Liver (tissue), 8 donors: ENCODE measurements at regions not wholly inside any gene's neighbourhood (a gene's known extent, or its start where the extent isn't known, plus 50 kb on each side); places are given as distances from the start of the nearest gene placed in this dataset.

ENCODE experiments used
- DNase-seq: peaks from one replicate; pipeline ENCODE4 v3.0.0-alpha.2; 2017; ENCODE audit warnings: low spot score
- H3K27ac ChIP-seq, 2 donors: one replicate each; pipeline ENCODE4 v1.7.0; 2013; ENCODE audit warnings: inconsistent platforms in 2 of 2, low read length in 2 of 2, control low read depth in 1 of 2, low read depth in 1 of 2, mild to moderate bottlenecking in 1 of 2
- H3K27me3 ChIP-seq, 4 donors: one replicate each; pipeline versions ENCODE4 v1.6.1 to v1.7.0; 2013; ENCODE audit warnings: low read length in 3 of 4, inconsistent platforms in 1 of 4, mild to moderate bottlenecking in 1 of 4, moderate library complexity in 1 of 4; ENCODE audit not compliant: control insufficient read depth in 4 of 4, insufficient read depth in 4 of 4
- H3K36me3 ChIP-seq, 4 donors: one replicate each; pipeline versions ENCODE4 v1.6.1 to v1.7.0; 2013; ENCODE audit warnings: low read length in 3 of 4, mild to moderate bottlenecking in 3 of 4, low read depth in 1 of 4, moderate library complexity in 1 of 4; ENCODE audit not compliant: control insufficient read depth in 4 of 4, insufficient read depth in 3 of 4
- H3K4me1 ChIP-seq, 4 donors: one replicate each; pipeline versions ENCODE4 v1.6.1 to v1.7.0; 2013; ENCODE audit warnings: low read length in 3 of 4, mild to moderate bottlenecking in 3 of 4, moderate library complexity in 1 of 4; ENCODE audit not compliant: control insufficient read depth in 4 of 4, insufficient read depth in 4 of 4
- H3K4me3 ChIP-seq, 3 donors: one replicate each; pipeline versions ENCODE4 v1.6.1 to v1.7.0; 2013; ENCODE audit warnings: low read length in 3 of 3, control low read depth in 1 of 3, low read depth in 1 of 3, mild to moderate bottlenecking in 1 of 3
- H3K9ac ChIP-seq, 2 donors: one replicate each; pipeline ENCODE4 v1.7.0; 2013; ENCODE audit warnings: low read length in 2 of 2, mild to moderate bottlenecking in 2 of 2, moderate library complexity in 2 of 2, control low read depth in 1 of 2, low read depth in 1 of 2
- H3K9me3 ChIP-seq, 4 donors: one replicate each; pipeline versions ENCODE4 v1.6.1 to v1.7.0; 2013; ENCODE audit warnings: low read length in 3 of 4; ENCODE audit not compliant: control insufficient read depth in 4 of 4
- EGR1 ChIP-seq, 2 donors: IDR thresholded peaks; 2 replicates each; pipeline ENCODE4 v1.6.1; 2016 to 2018; ENCODE audit warnings: antibody characterized with exemption in 2 of 2, low read depth in 2 of 2
- FOXA1 ChIP-seq: IDR thresholded peaks from 2 replicates; pipeline ENCODE4 v1.6.1; 2016; ENCODE audit warnings: antibody characterized with exemption
- FOXA2 ChIP-seq: IDR thresholded peaks from 2 replicates; pipeline ENCODE4 v1.6.1; 2016; ENCODE audit warnings: antibody characterized with exemption
- GABPA ChIP-seq, 2 donors: IDR thresholded peaks in 1 of 2; conservative IDR thresholded peaks in 1 of 2; 2 replicates each; pipeline ENCODE4 v1.6.1; 2016; ENCODE audit warnings: antibody characterized with exemption in 2 of 2, mild to moderate bottlenecking in 1 of 2, moderate library complexity in 1 of 2
- HNF4A ChIP-seq, 2 donors: conservative IDR thresholded peaks; 2 replicates each; pipeline ENCODE4 v1.6.1; 2016; ENCODE audit warnings: antibody characterized with exemption in 2 of 2, mild to moderate bottlenecking in 2 of 2
- HNF4G ChIP-seq: IDR thresholded peaks from 2 replicates; pipeline ENCODE4 v1.6.1; 2016; ENCODE audit warnings: antibody characterized with exemption
- JUND ChIP-seq, 2 donors: IDR thresholded peaks; 2 replicates each; pipeline ENCODE4 v1.6.1; 2016; ENCODE audit warnings: antibody characterized with exemption in 2 of 2
- NR2F2 ChIP-seq: IDR thresholded peaks from 2 replicates; pipeline ENCODE4 v1.6.1; 2016; ENCODE audit warnings: antibody characterized with exemption
- RAD21 ChIP-seq, 2 donors: IDR thresholded peaks; 2 replicates each; pipeline ENCODE4 v1.6.1; 2016; ENCODE audit warnings: antibody characterized with exemption in 2 of 2, mild to moderate bottlenecking in 2 of 2
- RXRA ChIP-seq, 2 donors: IDR thresholded peaks; 2 replicates each; pipeline ENCODE4 v1.6.1; 2017 to 2018; ENCODE audit warnings: antibody characterized with exemption in 2 of 2, mild to moderate bottlenecking in 1 of 2
- SP1 ChIP-seq: IDR thresholded peaks from 2 replicates; pipeline ENCODE4 v1.6.1; 2018; ENCODE audit warnings: antibody characterized with exemption, mild to moderate bottlenecking
- TAF1 ChIP-seq: conservative IDR thresholded peaks from 2 replicates; pipeline ENCODE4 v1.6.1; 2016; ENCODE audit warnings: antibody characterized with exemption, mild to moderate bottlenecking
- YY1 ChIP-seq: IDR thresholded peaks from 2 replicates; pipeline ENCODE4 v1.6.1; 2016; ENCODE audit warnings: antibody characterized with exemption, mild to moderate bottlenecking
- WGBS: extraction: QIAGEN DNeasy Blood & Tissue Kit; methylation state at CpG from one replicate; pipeline ENCODE4 v1.1.7; 2013; 5-methylcytosine and 5-hydroxymethylcytosine counted together
- TF ChIP-seq, protein P1 (sequence below): IDR thresholded peaks from 2 replicates; pipeline ENCODE4 v1.6.1; 2016; ENCODE audit warnings: antibody characterized with exemption
- TF ChIP-seq, protein P2 (sequence below): IDR thresholded peaks from 2 replicates; pipeline ENCODE4 v1.6.1; 2016; ENCODE audit warnings: antibody characterized with exemption
- TF ChIP-seq, protein P3 (sequence below): fragments of 150-350 bp; IDR thresholded peaks from 2 replicates; pipeline ENCODE4 v1.5.1; 2017; ENCODE audit warnings: improper control_type of control experiment, low read depth, low read length; ENCODE audit not compliant: missing input control
- TF ChIP-seq, protein P4 (sequence below): IDR thresholded peaks from 2 replicates; pipeline ENCODE4 v1.6.1; 2016; ENCODE audit warnings: antibody characterized with exemption, mild to moderate bottlenecking
- donor health status: healthy.
- donor health status: healthy.
- donor health status: healthy.
- donor health status: healthy.
- donor health status: healthy.

DNA sequence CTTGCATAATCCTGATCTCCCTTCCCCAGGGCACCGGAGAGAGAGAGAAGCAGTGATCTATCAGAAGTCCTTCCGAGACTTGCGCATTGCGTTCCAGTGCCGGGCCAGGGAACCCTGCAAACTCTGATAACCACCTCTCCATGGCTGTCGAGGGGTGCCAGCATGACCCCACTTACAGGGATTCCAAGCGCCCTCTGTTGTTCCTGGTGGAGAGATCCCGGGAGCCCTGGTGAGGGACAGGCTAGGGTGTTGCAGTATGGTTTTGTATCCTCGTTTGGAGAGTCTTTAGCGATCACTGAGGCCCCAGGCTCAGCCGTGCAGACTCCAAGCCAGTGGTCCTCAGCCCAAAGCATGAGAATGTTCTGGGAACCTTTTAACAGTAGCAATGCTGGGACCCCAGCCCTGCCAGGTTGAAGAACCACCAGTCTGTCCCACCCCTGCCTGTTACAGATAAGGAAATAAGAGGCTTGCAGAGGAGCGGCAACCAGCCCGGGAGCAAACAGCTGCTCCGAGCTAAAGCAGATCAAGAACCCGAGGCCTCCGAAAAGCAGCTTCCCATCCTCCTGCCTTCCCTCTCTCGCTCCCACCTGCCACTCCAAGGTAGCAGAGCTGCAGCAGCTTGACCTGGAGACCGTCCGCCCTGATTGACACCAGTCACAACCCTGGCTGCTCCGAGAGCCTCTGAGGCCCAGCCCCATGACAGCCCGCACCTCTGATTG, 150.3 kb upstream of the RPL38 start:
- no peak overlapping the region for H3K27ac ChIP-seq
- H3K4me3 ChIP-seq: no peak overlapping the region
- WGBS: 41% methylated on average over 21 of the region's 21 CpGs
- no peak for DNase-seq
- H3K9me3 ChIP-seq: peaks cover 0 to 5% (median 0%) of the 10 kb centered on the region in 4 donors
- no peaks in the 10 kb centered on the region for H3K4me1 ChIP-seq
- TF ChIP-seq YY1: no peak
- no peak overlapping the region for H3K9ac ChIP-seq
- H3K27me3 ChIP-seq: peaks cover 0 to 19% (median 3%) of the 10 kb centered on the region in 4 donors
- H3K36me3 ChIP-seq: no peaks in the 10 kb centered on the region

DNA sequence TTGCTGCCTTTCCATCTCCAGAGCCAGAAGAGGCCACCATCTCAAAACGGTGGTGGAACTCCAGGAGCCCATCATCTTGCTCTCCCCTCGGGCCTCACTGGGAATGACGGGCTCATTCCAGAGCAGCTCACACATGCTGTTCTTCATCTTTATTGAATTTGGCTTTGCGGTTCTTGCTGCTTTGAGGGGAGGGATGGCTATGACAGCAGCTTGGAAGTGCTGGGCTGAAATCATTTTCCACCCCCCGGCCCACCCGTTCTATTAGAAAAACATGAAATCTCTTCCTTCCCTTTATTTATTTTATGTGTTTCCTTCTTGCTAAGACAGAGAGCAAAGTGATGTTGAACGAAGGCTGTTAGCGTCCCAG, 149.8 kb upstream of the RPL38 start:
- no peak overlapping the region for H3K27ac ChIP-seq
- peaks cover 0 to 5% (median 0%) of the 10 kb centered on the region in 4 donors for H3K9me3 ChIP-seq
- DNase-seq: no peak
- WGBS: 58% methylated on average over 8 of the region's 8 CpGs
- TF ChIP-seq, protein P1, sequence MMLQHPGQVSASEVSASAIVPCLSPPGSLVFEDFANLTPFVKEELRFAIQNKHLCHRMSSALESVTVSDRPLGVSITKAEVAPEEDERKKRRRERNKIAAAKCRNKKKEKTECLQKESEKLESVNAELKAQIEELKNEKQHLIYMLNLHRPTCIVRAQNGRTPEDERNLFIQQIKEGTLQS: no peak
- no peak for TF ChIP-seq EGR1 (IDR thresholded peaks at IDR 0.05; ENCODE audit: low read depth in 2 of 2)
- TF ChIP-seq RAD21 (IDR thresholded peaks at IDR 0.05): no peak
- no peak for TF ChIP-seq SP1
- TF ChIP-seq JUND (IDR thresholded peaks at IDR 0.05): no peak
- no peak for TF ChIP-seq RXRA (IDR thresholded peaks at IDR 0.05)
- TF ChIP-seq, protein P2, sequence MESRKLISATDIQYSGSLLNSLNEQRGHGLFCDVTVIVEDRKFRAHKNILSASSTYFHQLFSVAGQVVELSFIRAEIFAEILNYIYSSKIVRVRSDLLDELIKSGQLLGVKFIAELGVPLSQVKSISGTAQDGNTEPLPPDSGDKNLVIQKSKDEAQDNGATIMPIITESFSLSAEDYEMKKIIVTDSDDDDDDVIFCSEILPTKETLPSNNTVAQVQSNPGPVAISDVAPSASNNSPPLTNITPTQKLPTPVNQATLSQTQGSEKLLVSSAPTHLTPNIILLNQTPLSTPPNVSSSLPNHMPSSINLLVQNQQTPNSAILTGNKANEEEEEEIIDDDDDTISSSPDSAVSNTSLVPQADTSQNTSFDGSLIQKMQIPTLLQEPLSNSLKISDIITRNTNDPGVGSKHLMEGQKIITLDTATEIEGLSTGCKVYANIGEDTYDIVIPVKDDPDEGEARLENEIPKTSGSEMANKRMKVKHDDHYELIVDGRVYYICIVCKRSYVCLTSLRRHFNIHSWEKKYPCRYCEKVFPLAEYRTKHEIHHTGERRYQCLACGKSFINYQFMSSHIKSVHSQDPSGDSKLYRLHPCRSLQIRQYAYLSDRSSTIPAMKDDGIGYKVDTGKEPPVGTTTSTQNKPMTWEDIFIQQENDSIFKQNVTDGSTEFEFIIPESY: no peak
- TF ChIP-seq, protein P3, sequence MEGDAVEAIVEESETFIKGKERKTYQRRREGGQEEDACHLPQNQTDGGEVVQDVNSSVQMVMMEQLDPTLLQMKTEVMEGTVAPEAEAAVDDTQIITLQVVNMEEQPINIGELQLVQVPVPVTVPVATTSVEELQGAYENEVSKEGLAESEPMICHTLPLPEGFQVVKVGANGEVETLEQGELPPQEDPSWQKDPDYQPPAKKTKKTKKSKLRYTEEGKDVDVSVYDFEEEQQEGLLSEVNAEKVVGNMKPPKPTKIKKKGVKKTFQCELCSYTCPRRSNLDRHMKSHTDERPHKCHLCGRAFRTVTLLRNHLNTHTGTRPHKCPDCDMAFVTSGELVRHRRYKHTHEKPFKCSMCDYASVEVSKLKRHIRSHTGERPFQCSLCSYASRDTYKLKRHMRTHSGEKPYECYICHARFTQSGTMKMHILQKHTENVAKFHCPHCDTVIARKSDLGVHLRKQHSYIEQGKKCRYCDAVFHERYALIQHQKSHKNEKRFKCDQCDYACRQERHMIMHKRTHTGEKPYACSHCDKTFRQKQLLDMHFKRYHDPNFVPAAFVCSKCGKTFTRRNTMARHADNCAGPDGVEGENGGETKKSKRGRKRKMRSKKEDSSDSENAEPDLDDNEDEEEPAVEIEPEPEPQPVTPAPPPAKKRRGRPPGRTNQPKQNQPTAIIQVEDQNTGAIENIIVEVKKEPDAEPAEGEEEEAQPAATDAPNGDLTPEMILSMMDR: no peak
- H3K9ac ChIP-seq: no peak overlapping the region
- peaks cover 0 to 19% (median 3%) of the 10 kb centered on the region in 4 donors for H3K27me3 ChIP-seq
- no peak overlapping the region for H3K4me3 ChIP-seq
- no peaks in the 10 kb centered on the region for H3K4me1 ChIP-seq
- no peaks in the 10 kb centered on the region for H3K36me3 ChIP-seq

DNA sequence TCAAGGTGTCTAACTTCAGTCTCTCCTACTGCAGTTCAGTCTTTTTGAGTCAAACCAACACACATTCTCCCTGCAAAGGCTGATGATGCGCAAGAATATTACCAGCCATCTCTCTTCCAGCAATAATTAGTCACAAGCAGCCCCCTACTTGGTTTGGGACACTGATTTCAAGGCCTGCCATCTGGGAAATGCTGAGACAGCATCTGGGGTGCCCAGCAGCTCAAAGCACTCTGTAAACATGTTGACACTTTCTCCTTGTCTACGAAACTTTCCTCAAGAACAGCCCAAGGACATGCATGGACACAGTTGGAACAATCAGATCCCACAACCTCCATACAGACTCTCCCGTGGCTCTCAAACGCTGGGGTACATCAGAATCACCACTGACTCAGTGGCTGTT, 149.2 kb upstream of the RPL38 start:
- Histone ChIP-seq H3K4me1 (no peaks in the 10 kb centered on the region), H3K9me3 (peaks cover 0 to 5% (median 0%) of the 10 kb centered on the region in 4 donors), H3K9ac (no peak overlapping the region), H3K27ac (no peak overlapping the region), H3K27me3 (peaks cover 0 to 19% (median 3%) of the 10 kb centered on the region in 4 donors), H3K36me3 (no peaks in the 10 kb centered on the region), H3K4me3 (no peak overlapping the region)
- no peak for DNase-seq
- 62% methylated on average over 4 of the region's 4 CpGs for WGBS
- no peak for TF ChIP-seq NR2F2
- TF ChIP-seq, protein P4, sequence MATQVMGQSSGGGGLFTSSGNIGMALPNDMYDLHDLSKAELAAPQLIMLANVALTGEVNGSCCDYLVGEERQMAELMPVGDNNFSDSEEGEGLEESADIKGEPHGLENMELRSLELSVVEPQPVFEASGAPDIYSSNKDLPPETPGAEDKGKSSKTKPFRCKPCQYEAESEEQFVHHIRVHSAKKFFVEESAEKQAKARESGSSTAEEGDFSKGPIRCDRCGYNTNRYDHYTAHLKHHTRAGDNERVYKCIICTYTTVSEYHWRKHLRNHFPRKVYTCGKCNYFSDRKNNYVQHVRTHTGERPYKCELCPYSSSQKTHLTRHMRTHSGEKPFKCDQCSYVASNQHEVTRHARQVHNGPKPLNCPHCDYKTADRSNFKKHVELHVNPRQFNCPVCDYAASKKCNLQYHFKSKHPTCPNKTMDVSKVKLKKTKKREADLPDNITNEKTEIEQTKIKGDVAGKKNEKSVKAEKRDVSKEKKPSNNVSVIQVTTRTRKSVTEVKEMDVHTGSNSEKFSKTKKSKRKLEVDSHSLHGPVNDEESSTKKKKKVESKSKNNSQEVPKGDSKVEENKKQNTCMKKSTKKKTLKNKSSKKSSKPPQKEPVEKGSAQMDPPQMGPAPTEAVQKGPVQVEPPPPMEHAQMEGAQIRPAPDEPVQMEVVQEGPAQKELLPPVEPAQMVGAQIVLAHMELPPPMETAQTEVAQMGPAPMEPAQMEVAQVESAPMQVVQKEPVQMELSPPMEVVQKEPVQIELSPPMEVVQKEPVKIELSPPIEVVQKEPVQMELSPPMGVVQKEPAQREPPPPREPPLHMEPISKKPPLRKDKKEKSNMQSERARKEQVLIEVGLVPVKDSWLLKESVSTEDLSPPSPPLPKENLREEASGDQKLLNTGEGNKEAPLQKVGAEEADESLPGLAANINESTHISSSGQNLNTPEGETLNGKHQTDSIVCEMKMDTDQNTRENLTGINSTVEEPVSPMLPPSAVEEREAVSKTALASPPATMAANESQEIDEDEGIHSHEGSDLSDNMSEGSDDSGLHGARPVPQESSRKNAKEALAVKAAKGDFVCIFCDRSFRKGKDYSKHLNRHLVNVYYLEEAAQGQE: no peak
- no peak for TF ChIP-seq GABPA (IDR thresholded peaks at IDR 0.05 in 1 of 2, conservative IDR thresholded peaks at IDR 0.05 in 1 of 2)
- TF ChIP-seq SP1: no peak
- TF ChIP-seq HNF4A (conservative IDR thresholded peaks at IDR 0.05): no peak
- TF ChIP-seq JUND (IDR thresholded peaks at IDR 0.05): no peak
- no peak for TF ChIP-seq HNF4G
- TF ChIP-seq, protein P1: no peak
- no peak for TF ChIP-seq FOXA2
- TF ChIP-seq YY1: no peak
- TF ChIP-seq FOXA1: no peak
- TF ChIP-seq, protein P3: no peak
- no peak for TF ChIP-seq TAF1
- TF ChIP-seq EGR1 (IDR thresholded peaks at IDR 0.05; ENCODE audit: low read depth in 2 of 2): no peak
- TF ChIP-seq RAD21 (IDR thresholded peaks at IDR 0.05): no peak
